Small intestine (tissue), 7 donors: ENCODE measurements at regions not wholly inside any gene's neighbourhood (a gene's known extent, or its start where the extent isn't known, plus 50 kb on each side); places are given as distances from the start of the nearest gene placed in this dataset.
"Not testable (repeated sequence)": the region's sequence is repeated elsewhere in the genome, so short reads cannot be mapped to it uniquely, and the experiment has no call there.

Experiments used
- DNase-seq, 2 donors: peaks; one replicate each; pipeline versions ENCODE4 v3.0.0 to v3.0.0-alpha.2; 2013
- FAIRE-seq: peaks from 2 replicates; lab custom pipeline; 2012; peaks lifted over from hg19 to GRCh38; lab: Jason Lieb, UNC
- H3K27ac ChIP-seq, 3 donors: one replicate each; pipeline ENCODE4 v1.5.1; 2013; ENCODE audit warnings: low read length in 2 of 3, mild to moderate bottlenecking in 2 of 3, control low read depth in 1 of 3, inconsistent platforms in 1 of 3, low read depth in 1 of 3, moderate library complexity in 1 of 3
- H3K27me3 ChIP-seq, 3 donors: one replicate each; pipeline ENCODE4 v1.6.1; 2013; ENCODE audit warnings: low read length in 3 of 3, inconsistent platforms in 1 of 3; ENCODE audit not compliant: control insufficient read depth in 3 of 3, insufficient read depth in 3 of 3
- H3K36me3 ChIP-seq, 3 donors: one replicate each; pipeline ENCODE4 v1.6.1; 2013; ENCODE audit warnings: low read length in 3 of 3, inconsistent platforms in 1 of 3, low read depth in 1 of 3, mild to moderate bottlenecking in 1 of 3, moderate library complexity in 1 of 3; ENCODE audit not compliant: control insufficient read depth in 3 of 3, insufficient read depth in 2 of 3
- H3K4me1 ChIP-seq, 3 donors: one replicate each; pipeline ENCODE4 v1.6.1; 2013; ENCODE audit warnings: low read length in 2 of 3, inconsistent platforms in 1 of 3, low read depth in 1 of 3, mild to moderate bottlenecking in 1 of 3, moderate library complexity in 1 of 3; ENCODE audit not compliant: control insufficient read depth in 3 of 3, insufficient read depth in 2 of 3
- H3K4me3 ChIP-seq, 3 donors: one replicate each; pipeline ENCODE4 v1.5.1; 2013; ENCODE audit warnings: low read length in 3 of 3, control low read depth in 1 of 3, inconsistent platforms in 1 of 3, low read depth in 1 of 3, mild to moderate bottlenecking in 1 of 3, moderate library complexity in 1 of 3
- H3K9me3 ChIP-seq, 2 donors: one replicate each; pipeline ENCODE4 v1.6.1; 2013; ENCODE audit warnings: low read depth in 1 of 2, low read length in 1 of 2; ENCODE audit not compliant: control insufficient read depth in 2 of 2, insufficient read depth in 1 of 2
- WGBS, 3 donors: extraction: QIAGEN DNeasy Blood & Tissue Kit; methylation state at CpG; one replicate each; pipeline ENCODE4 v1.1.7; 2013; 5-methylcytosine and 5-hydroxymethylcytosine counted together
- donor health status: healthy with polysubstance abuse.
- donor health status: control.
- donor health status: control.
- donor health status: Bipolar disorder and iron deficiency.
- donor health status: healthy.

DNA sequence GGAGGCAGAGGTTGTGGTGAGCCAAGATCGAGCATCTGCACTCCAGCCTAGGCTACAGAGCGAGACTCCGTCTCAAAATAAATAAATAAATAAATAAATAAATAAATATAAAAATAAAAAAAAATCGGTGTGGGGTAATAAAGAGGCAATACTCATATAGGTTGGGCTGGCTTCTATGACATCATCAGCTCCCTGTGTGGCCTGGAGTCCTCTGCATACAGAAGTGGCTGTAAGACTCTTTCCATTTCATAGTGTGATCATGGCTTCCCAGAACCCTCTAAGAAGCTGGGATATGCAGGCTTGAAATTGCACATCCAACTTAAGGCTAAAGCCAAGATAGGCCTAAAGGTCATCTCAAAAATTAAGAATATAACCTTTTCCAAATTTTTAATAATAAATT lies 101.6 kb downstream of the ZIC4 start:
- WGBS, 3 donors: 74 to 82% (median 81%) methylated on average over 4 of the region's 4 CpGs
- Histone ChIP-seq H3K27ac (no peak overlapping the region), H3K9me3 (no peaks in the 10 kb centered on the region), H3K27me3 (no peaks in the 10 kb centered on the region), H3K36me3 (no peaks in the 10 kb centered on the region), H3K4me3 (no peak overlapping the region), H3K4me1 (no peaks in the 10 kb centered on the region)
- FAIRE-seq (no peak), DNase-seq (no peak)

DNA sequence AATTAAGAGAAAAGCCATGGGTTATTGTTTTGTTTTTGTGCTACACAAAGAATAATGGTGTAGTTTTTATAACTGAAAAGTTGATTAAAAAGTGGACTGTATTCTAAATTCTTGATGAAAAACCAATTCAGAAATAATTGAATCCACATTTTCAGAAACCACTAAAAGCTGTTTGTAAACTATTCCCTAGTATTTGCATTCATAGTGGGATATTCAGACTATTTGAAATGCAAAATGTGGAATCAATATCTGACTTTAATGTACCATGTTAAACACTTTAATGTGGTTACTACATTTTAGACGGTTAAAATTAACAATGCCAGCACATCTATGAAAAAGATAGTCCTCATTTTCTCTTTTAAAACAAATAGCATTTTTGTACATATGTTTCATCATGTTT lies 104.6 kb downstream of the ZIC4 start:
- Histone ChIP-seq H3K9me3 (no peaks in the 10 kb centered on the region), H3K27ac (no peak overlapping the region), H3K27me3 (no peaks in the 10 kb centered on the region), H3K36me3 (no peaks in the 10 kb centered on the region), H3K4me1 (no peaks in the 10 kb centered on the region), H3K4me3 (no peak overlapping the region)
- no peak for DNase-seq
- FAIRE-seq: no peak
- 67 to 84% (median 69%) methylated on average over 1 of the region's 1 CpG for WGBS, 3 donors

DNA sequence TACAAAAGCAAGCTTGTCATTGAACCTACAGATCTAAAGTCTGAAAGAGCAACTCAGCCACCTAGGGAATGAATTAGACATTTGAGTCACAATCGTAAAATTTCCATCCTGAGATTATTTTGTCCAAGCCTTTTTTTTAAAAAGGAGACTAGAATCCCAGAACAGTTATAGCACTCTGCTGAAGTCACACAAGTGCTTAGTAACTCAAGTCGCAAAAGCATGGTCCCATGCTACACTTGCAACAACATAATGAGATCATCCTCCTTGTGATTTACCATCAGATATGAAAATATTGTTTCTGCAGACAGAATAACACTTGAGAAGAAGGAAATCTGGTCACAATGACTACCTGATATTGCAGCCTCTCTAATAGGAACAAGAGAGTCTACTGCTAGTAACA lies 106.7 kb downstream of the ZIC4 start:
- H3K4me1 ChIP-seq: no peaks in the 10 kb centered on the region
- FAIRE-seq: no peak
- no peak overlapping the region for H3K27ac ChIP-seq
- no peaks in the 10 kb centered on the region for H3K9me3 ChIP-seq
- no peak for DNase-seq
- H3K36me3 ChIP-seq: no peaks in the 10 kb centered on the region
- H3K27me3 ChIP-seq: no peaks in the 10 kb centered on the region
- H3K4me3 ChIP-seq: no peak overlapping the region
- WGBS, 3 donors: 73 to 82% (median 74%) methylated on average over 2 of the region's 2 CpGs

DNA sequence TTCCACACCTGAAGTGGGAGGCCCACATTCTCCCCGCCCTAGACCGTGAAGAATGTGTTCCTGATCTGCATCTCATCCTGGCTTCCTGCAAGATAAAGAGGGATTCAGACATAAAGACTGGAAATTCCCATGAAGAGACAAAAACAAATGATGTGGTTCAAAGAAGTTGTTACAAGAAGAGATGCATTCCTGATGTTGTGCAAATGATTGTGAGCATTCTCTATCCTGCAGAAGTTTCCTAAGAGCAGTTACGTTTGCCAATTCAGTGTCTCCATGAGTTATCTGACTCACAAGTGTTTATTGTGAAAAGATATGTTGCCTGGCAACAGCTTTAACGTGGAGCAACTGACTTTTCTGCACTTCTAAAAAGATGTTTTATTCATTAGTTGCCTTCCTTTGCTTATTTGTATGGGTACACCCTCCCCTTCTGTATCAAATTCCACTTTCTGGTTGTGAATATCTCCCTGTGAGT lies 107.8 kb downstream of the ZIC4 start:
- H3K4me1 ChIP-seq: no peaks in the 10 kb centered on the region
- FAIRE-seq (no peak), DNase-seq (peak in 1 of 2 donors; percentile 29)
- H3K4me3 ChIP-seq: no peak overlapping the region
- no peaks in the 10 kb centered on the region for H3K27me3 ChIP-seq
- H3K36me3 ChIP-seq: no peaks in the 10 kb centered on the region
- H3K27ac ChIP-seq: no peak overlapping the region
- 19 to 22% (median 21%) methylated on average over 4 of the region's 4 CpGs for WGBS, 3 donors
- no peaks in the 10 kb centered on the region for H3K9me3 ChIP-seq

DNA sequence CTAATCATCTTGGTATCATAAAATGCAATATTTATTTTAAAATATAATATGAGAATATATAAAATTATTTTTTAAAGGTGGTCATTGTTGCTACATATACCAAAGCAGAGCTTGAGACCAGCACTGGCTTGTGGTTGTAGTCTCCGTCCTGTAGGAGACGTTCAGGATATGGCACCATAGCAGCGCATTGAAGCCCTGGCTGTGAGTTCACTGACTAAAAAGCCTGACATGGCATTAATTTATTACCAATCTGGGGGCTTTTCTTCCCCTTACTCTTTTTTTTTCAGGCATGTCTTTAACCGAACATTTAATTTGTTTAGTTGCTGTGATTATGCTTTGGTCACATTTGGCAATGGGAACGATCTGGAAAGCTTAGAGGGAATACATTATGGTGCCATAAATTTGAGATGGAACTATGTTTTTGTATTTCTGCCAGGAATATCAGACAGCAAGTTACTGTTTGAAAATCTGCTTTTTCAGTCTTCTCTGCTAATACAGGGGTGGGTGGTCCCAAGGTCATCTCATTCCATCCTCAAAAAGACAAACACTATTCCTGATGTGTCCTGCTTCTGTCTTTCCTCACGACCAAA lies 108.5 kb downstream of the ZIC4 start:
- FAIRE-seq (no peak), DNase-seq (no peak)
- Histone ChIP-seq H3K9me3 (no peaks in the 10 kb centered on the region), H3K4me1 (no peaks in the 10 kb centered on the region), H3K27me3 (no peaks in the 10 kb centered on the region), H3K27ac (no peak overlapping the region), H3K4me3 (no peak overlapping the region), H3K36me3 (no peaks in the 10 kb centered on the region)
- 55 to 72% (median 64%) methylated on average over 6 of the region's 6 CpGs for WGBS, 3 donors

DNA sequence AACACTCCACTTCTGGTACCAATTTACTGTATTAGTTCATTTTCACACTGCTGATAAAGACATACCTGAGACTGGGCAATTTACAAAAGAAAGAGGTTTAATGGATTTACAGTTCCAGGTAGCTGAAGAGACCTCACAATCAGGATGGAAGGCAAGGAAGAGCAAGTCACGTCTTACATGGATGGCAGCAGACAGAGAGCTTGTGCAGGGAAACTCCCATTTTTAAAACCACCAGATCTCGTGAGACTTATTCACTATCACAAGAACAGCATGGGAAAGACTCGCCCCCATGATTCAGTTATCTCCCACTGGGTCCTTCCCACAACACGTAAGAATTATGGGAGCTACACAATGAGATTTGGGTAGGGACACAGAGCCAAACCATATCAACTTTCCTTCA lies 119.0 kb downstream of the ZIC4 start:
- not testable (repeated sequence) for H3K4me3 ChIP-seq, H3K36me3 ChIP-seq, FAIRE-seq, H3K27ac ChIP-seq, DNase-seq, H3K4me1 ChIP-seq, H3K9me3 ChIP-seq, H3K27me3 ChIP-seq
- WGBS, 3 donors: 72 to 86% (median 79%) methylated on average over 4 of the region's 4 CpGs

DNA sequence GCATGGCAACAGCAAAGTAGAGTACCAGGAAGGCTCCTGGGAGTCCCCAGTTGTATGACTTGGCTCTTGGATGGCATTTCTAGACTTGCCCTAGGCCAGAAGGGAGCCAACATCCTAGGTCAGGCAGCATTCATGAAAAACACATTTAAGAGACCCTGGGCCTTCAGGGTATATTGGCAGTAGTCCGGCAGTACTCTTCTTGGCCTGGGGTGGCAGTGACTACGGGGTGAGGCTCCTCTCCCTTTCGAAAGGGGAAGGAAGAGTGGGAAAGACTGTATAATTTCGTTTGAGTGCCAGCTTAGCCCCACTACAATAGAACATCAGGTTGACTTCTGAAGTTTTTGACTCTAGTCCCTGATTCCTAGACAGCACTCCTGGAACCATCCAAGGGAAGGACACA lies 136.4 kb downstream of the ZIC4 start:
- H3K27me3 ChIP-seq: no peaks in the 10 kb centered on the region
- FAIRE-seq: no peak
- no peaks in the 10 kb centered on the region for H3K36me3 ChIP-seq
- H3K27ac ChIP-seq: no peak overlapping the region
- no peaks in the 10 kb centered on the region for H3K9me3 ChIP-seq
- 49 to 66% (median 57%) methylated on average over 4 of the region's 4 CpGs for WGBS, 3 donors
- no peak overlapping the region for H3K4me3 ChIP-seq
- no peaks in the 10 kb centered on the region for H3K4me1 ChIP-seq
- no peak for DNase-seq

DNA sequence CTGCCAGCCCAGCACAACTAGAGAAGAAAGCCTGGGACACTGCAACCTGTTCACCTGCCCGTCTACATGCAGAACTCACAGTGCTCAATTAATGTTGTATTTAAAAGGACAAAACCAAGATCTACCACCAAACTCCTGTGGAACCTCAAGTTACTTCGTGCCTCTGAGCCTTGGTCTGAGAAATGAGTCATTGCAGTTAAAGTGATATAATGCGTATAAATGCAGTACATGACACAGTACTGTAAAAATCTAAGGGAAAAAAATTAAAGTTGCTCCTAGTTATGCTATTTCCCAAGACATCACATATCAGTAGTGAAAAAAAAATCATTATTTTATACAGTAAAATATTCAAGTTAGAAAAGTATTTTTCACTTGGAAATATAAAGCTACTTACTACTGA lies 138.9 kb downstream of the ZIC4 start:
- H3K9me3 ChIP-seq: no peaks in the 10 kb centered on the region
- H3K27me3 ChIP-seq: no peaks in the 10 kb centered on the region
- no peaks in the 10 kb centered on the region for H3K4me1 ChIP-seq
- no peak for DNase-seq
- no peak overlapping the region for H3K4me3 ChIP-seq
- H3K36me3 ChIP-seq: no peaks in the 10 kb centered on the region
- no peak for FAIRE-seq
- WGBS, 3 donors: 68 to 78% (median 73%) methylated on average over 3 of the region's 3 CpGs
- H3K27ac ChIP-seq: no peak overlapping the region

DNA sequence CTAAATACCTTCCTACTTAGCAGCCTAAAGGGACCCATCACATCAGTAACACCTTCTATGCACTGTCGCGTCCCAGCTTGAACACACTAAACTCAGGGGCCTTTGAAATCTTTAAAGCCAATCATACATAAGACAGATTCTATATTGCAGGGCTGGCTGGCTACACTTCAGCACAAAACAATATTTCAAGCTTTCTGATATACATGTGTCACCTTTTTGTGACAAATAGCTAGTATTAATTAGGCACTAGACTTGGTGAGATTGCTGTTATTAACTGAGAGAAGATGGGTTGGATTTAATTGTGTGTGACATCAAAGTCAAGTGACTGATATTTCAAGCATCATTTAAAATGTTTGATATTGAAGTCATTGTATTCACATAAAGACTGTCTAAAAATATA lies 148.4 kb downstream of the ZIC4 start:
- Histone ChIP-seq H3K27ac (no peak overlapping the region), H3K9me3 (no peaks in the 10 kb centered on the region), H3K27me3 (no peaks in the 10 kb centered on the region), H3K4me1 (no peaks in the 10 kb centered on the region), H3K4me3 (no peak overlapping the region), H3K36me3 (no peaks in the 10 kb centered on the region)
- 89 to 92% (median 90%) methylated on average over 2 of the region's 2 CpGs for WGBS, 3 donors
- DNase-seq (no peak), FAIRE-seq (no peak)
